ENCODE measurements at regions not wholly inside any gene's neighbourhood (a gene's known extent, or its start where the extent isn't known, plus 50 kb on each side); places are given as distances from the start of the nearest gene placed in this dataset.

GRCh38 chr2:18167871-18168270 lies 289.4 kb downstream of the KCNS3 start:
- no peaks in the 10 kb centered on the region for H3K27me3 ChIP-seq
- TF ChIP-seq CTCF (IDR thresholded peaks at IDR 0.05) = no peak
- no peak for TF ChIP-seq POLR2A (IDR thresholded peaks at IDR 0.05)
- H3K9me3 ChIP-seq = no peaks in the 10 kb centered on the region
- H3K36me3 ChIP-seq = no peaks in the 10 kb centered on the region
- H3K4me1 ChIP-seq = no peaks in the 10 kb centered on the region
- intact Hi-C loops (cut with DNase I; ENCODE audit: low total_unique reads) = no loop called here
- no peak for DNase-seq
- H3K27ac ChIP-seq = no peak overlapping the region
- no peak overlapping the region for H3K4me3 ChIP-seq

- intact Hi-C loops (cut with DNase I; ENCODE audit: low total_unique reads) = no loop called here
- Histone ChIP-seq H3K9me3 (no peaks in the 10 kb centered on the region), H3K4me3 (no peak overlapping the region), H3K36me3 (no peaks in the 10 kb centered on the region), H3K27ac (no peak overlapping the region), H3K4me1 (no peaks in the 10 kb centered on the region), H3K27me3 (no peaks in the 10 kb centered on the region)
- DNase-seq = no peak
- no peak for TF ChIP-seq POLR2A (IDR thresholded peaks at IDR 0.05)
- no peak for TF ChIP-seq CTCF (IDR thresholded peaks at IDR 0.05)
Observed at GRCh38 chr2:18161681-18162080, 283.2 kb downstream of the KCNS3 start.

- no peak overlapping the region for H3K4me3 ChIP-seq
- no peak overlapping the region for H3K27ac ChIP-seq
- TF ChIP-seq POLR2A (IDR thresholded peaks at IDR 0.05) (no peak), CTCF (IDR thresholded peaks at IDR 0.05) (no peak)
- no peaks in the 10 kb centered on the region for H3K9me3 ChIP-seq
- no peaks in the 10 kb centered on the region for H3K36me3 ChIP-seq
- no peaks in the 10 kb centered on the region for H3K4me1 ChIP-seq
- no peaks in the 10 kb centered on the region for H3K27me3 ChIP-seq
- intact Hi-C loops (cut with DNase I; ENCODE audit: low total_unique reads) = no loop called here
- DNase-seq = no peak
Observed at GRCh38 chr2:18159896-18160295, 281.4 kb downstream of the KCNS3 start.

- Histone ChIP-seq H3K27ac (no peak overlapping the region), H3K9me3 (no peaks in the 10 kb centered on the region), H3K36me3 (no peaks in the 10 kb centered on the region), H3K27me3 (no peaks in the 10 kb centered on the region), H3K4me3 (no peak overlapping the region), H3K4me1 (no peaks in the 10 kb centered on the region)
- intact Hi-C loops (cut with DNase I; ENCODE audit: low total_unique reads) = no loop called here
- no peak for DNase-seq
- no peak for TF ChIP-seq POLR2A (IDR thresholded peaks at IDR 0.05)
- TF ChIP-seq CTCF (IDR thresholded peaks at IDR 0.05) = no peak
Observed at GRCh38 chr2:18156421-18156820, 278.0 kb downstream of the KCNS3 start.

GRCh38 chr2:18156002-18156401 lies 277.5 kb downstream of the KCNS3 start:
- TF ChIP-seq POLR2A (IDR thresholded peaks at IDR 0.05) (no peak), CTCF (IDR thresholded peaks at IDR 0.05) (no peak)
- intact Hi-C loops (cut with DNase I; ENCODE audit: low total_unique reads) = no loop called here
- no peaks in the 10 kb centered on the region for H3K36me3 ChIP-seq
- no peak overlapping the region for H3K4me3 ChIP-seq
- no peak overlapping the region for H3K27ac ChIP-seq
- no peaks in the 10 kb centered on the region for H3K27me3 ChIP-seq
- no peaks in the 10 kb centered on the region for H3K9me3 ChIP-seq
- DNase-seq = no peak
- H3K4me1 ChIP-seq = no peaks in the 10 kb centered on the region
